Sciatic nerve (tissue), 2 donors: ENCODE measurements at regions not wholly inside any gene's neighbourhood (a gene's known extent, or its start where the extent isn't known, plus 50 kb on each side); places are given as distances from the start of the nearest gene placed in this dataset.

Source experiments
- ATAC-seq: fragments of 200-7000 bp; cut with Tn5 transposase; one replicate; pipeline ENCODE4 v1.9.1; 2020; ENCODE audit warnings: mild to moderate bottlenecking, moderate library complexity
- DNase-seq: peaks from one replicate; pipeline ENCODE4 v3.0.0-alpha.2; 2020; ENCODE audit warnings: low spot score
- intact Hi-C: fragments of 100-400 bp; cut with DNase I; formaldehyde crosslinking; loops from one replicate; pipeline ENCODE4 v1.14.2; 2022
- donor health status: DM: no; HTN: no; CAD: no.
- donor health status: DM: no; HTN: no; CAD: no.

GRCh38 chr14:82533351-82533750, 999.7 kb upstream of the SEL1L start:
- no peak for ATAC-seq
- no peak for DNase-seq
- intact Hi-C loops: no loop called here

GRCh38 chr14:82536566-82536965, 1002.9 kb upstream of the SEL1L start:
- ATAC-seq (no peak), DNase-seq (no peak)
- intact Hi-C loops: no loop called here

- ATAC-seq: no peak
- intact Hi-C loops: no loop called here
- DNase-seq: no peak
Measured at GRCh38 chr14:82537831-82538230, 1004.2 kb upstream of the SEL1L start.

- DNase-seq: no peak
- ATAC-seq: no peak
- intact Hi-C loops: no loop called here
Measured at GRCh38 chr14:82546401-82546800, 1012.7 kb upstream of the SEL1L start.

- intact Hi-C loops: no loop called here
- ATAC-seq (no peak), DNase-seq (no peak)
Measured at GRCh38 chr14:82549306-82549990, 1015.8 kb upstream of the SEL1L start.

- no peak for DNase-seq
- ATAC-seq: no peak
- intact Hi-C loops: no loop called here
Measured at GRCh38 chr14:82562881-82563280, 1029.2 kb upstream of the SEL1L start.

GRCh38 chr14:82565825-82566224, 1032.2 kb upstream of the SEL1L start:
- DNase-seq (no peak), ATAC-seq (no peak)
- intact Hi-C loops: no loop called here

- intact Hi-C loops: no loop called here
- DNase-seq (no peak), ATAC-seq (no peak)
Measured at GRCh38 chr14:82587226-82587625, 1053.6 kb upstream of the SEL1L start.

GRCh38 chr14:82595466-82595865, 1061.8 kb upstream of the SEL1L start:
- intact Hi-C loops: no loop called here
- DNase-seq: no peak
- no peak for ATAC-seq

GRCh38 chr14:82602794-82603193, 1069.1 kb upstream of the SEL1L start:
- intact Hi-C loops: no loop called here
- DNase-seq (no peak), ATAC-seq (no peak)

GRCh38 chr14:82604819-82605218, 1071.2 kb upstream of the SEL1L start:
- intact Hi-C loops: no loop called here
- DNase-seq: no peak

GRCh38 chr14:82621881-82622450, 1088.3 kb upstream of the SEL1L start:
- ATAC-seq: no peak

More at GRCh38 chr14:82604819-82605218, 1071.2 kb upstream of the SEL1L start:
- no peak for ATAC-seq

GRCh38 chr14:82626156-82627066, 1092.8 kb upstream of the SEL1L start:
- intact Hi-C loops: no loop called here
- no peak for DNase-seq
- ATAC-seq: no peak

More at GRCh38 chr14:82621881-82622450, 1088.3 kb upstream of the SEL1L start:
- intact Hi-C loops: no loop called here
- no peak for DNase-seq

- intact Hi-C loops: no loop called here
- no peak for ATAC-seq
- no peak for DNase-seq
Measured at GRCh38 chr14:82635915-82636314, 1102.3 kb upstream of the SEL1L start.

- DNase-seq (no peak), ATAC-seq (no peak)
- intact Hi-C loops: no loop called here
Measured at GRCh38 chr14:82636426-82636825, 1102.8 kb upstream of the SEL1L start.

- intact Hi-C loops: no loop called here
- ATAC-seq (no peak), DNase-seq (no peak)
Measured at GRCh38 chr14:82641050-82641540, 1107.4 kb upstream of the SEL1L start.

GRCh38 chr14:82642425-82642824, 1108.8 kb upstream of the SEL1L start:
- ATAC-seq (peak; percentile 71), DNase-seq (no peak)
- intact Hi-C loops: no loop called here

- no peak for ATAC-seq
- no peak for DNase-seq
- intact Hi-C loops: no loop called here
Measured at GRCh38 chr14:82647088-82647810, 1113.6 kb upstream of the SEL1L start.

GRCh38 chr14:82655770-82656169, 1122.1 kb upstream of the SEL1L start:
- no peak for ATAC-seq

More at GRCh38 chr14:82655770-82656169, 1122.1 kb upstream of the SEL1L start:
- intact Hi-C loops: no loop called here
- no peak for DNase-seq
